Activated T-helper 1 cell treated with anti-CD3 and anti-CD28 coated beads, Interleukin-12 subunit alpha, Interleukin-12 subunit beta, Interleukin-2, Interleukin-4 antibody, amounts not matched to agents 30 ng/mL and 10 ng/mL and 1 ng/mL, durations not matched to agents 14 hours and 24 hours and 36 hours (primary cell): ENCODE measurements at regions not wholly inside any gene's neighbourhood (a gene's known extent, or its start where the extent isn't known, plus 50 kb on each side); places are given as distances from the start of the nearest gene placed in this dataset.

Source experiments
- DNase-seq: peaks from one replicate; pipeline ENCODE4 v3.0.0; 2021; ENCODE audit warnings: low spot score
- H3K27ac Mint-ChIP-seq: one replicate; pipeline ENCODE4 v1.8.0; 2021; ENCODE audit warnings: mild to moderate bottlenecking, mixed read lengths
- H3K27me3 Mint-ChIP-seq: one replicate; pipeline ENCODE4 v1.8.0; 2022; ENCODE audit warnings: mild to moderate bottlenecking, moderate library complexity, mixed read lengths; ENCODE audit not compliant: insufficient read depth
- H3K36me3 Mint-ChIP-seq: one replicate; pipeline ENCODE4 v1.8.0; 2021; ENCODE audit warnings: low read depth, mixed read lengths
- H3K4me1 Mint-ChIP-seq: one replicate; pipeline ENCODE4 v1.8.0; 2021; ENCODE audit warnings: low read depth, mixed read lengths
- H3K4me3 Mint-ChIP-seq: one replicate; pipeline ENCODE4 v1.8.0; 2021; ENCODE audit warnings: mild to moderate bottlenecking, moderate library complexity, mixed read lengths
- H3K9me3 Mint-ChIP-seq: one replicate; pipeline ENCODE4 v1.8.0; 2021; ENCODE audit warnings: mixed read lengths
- intact Hi-C: fragments of 100-400 bp; cut with micrococcal nuclease; formaldehyde crosslinking; loops from one replicate; pipeline ENCODE4 v1.15.1; 2024

DNA sequence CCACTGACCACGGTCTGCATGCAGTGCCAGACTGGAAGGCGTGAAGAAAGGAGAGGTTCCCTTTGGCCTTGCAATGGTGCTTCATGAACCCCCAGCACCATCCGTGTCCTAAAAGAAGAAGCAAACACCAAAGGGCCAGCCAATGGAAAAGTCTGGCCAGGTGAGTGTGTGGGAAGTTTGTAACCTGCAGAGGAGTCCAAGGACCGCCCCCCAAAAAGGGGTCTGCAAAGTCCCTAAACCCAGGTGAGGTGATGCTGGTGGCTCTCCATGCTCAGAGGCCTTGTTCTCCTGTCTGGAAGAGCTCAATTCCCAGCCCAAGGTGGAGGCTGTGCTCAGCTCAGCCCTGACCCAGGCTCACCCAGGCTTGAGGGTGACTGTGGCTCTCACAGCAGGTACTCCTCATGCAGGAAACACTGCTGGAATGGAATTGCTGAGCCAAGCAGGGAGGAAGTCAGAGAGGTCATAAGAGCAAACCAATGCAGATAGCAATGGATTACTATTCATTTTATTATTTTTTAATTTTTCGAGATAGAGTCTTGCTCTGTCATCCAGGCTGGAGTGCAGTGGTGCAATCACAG is 52.4 kb upstream of the NANOS1 start:
- Mint-ChIP-seq H3K4me3 (no peak overlapping the region), H3K4me1 (no peaks in the 10 kb centered on the region), H3K9me3 (peaks cover 3% of the 10 kb centered on the region), H3K27me3 (peaks cover 16% of the 10 kb centered on the region), H3K36me3 (no peaks in the 10 kb centered on the region), H3K27ac (no peak overlapping the region)
- intact Hi-C loops: no loop called here
- DNase-seq: no peak

GRCh38 chr10:118977835-118978234 is 51.7 kb upstream of the NANOS1 start:
- Mint-ChIP-seq H3K27ac (no peak overlapping the region), H3K4me3 (no peak overlapping the region), H3K27me3 (peaks cover 14% of the 10 kb centered on the region), H3K9me3 (peaks cover 3% of the 10 kb centered on the region), H3K4me1 (no peaks in the 10 kb centered on the region), H3K36me3 (no peaks in the 10 kb centered on the region)
- no peak for DNase-seq
- intact Hi-C loops: no loop called here

- intact Hi-C loops: no loop called here
- no peak for DNase-seq
- Mint-ChIP-seq H3K4me3 (no peak overlapping the region), H3K36me3 (no peaks in the 10 kb centered on the region), H3K9me3 (peaks cover 3% of the 10 kb centered on the region), H3K27ac (no peak overlapping the region), H3K4me1 (no peaks in the 10 kb centered on the region), H3K27me3 (peaks cover 7% of the 10 kb centered on the region)
Observed at GRCh38 chr10:118978316-118978997, 51.1 kb upstream of the NANOS1 start.

DNA sequence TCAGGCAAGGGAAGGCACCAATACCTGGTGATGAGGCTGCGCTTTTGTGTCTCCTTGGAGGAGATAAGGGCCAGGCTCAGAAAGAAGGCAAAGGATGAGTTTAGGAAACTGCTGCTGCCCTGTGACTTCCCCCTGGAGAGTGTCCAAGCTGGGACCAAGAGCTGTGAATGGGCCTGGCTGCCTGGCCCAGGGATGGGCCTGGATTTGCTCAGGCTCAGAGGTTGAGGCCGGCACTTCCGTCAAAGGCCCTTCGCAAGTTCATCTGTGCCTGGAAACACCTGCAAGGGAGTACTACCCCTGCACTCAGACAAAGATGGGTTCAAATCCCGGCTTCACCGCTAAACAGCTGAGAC is 50.5 kb upstream of the NANOS1 start:
- Mint-ChIP-seq H3K9me3 (no peaks in the 10 kb centered on the region), H3K27ac (no peak overlapping the region), H3K36me3 (no peaks in the 10 kb centered on the region), H3K4me1 (no peaks in the 10 kb centered on the region), H3K27me3 (peaks cover 5% of the 10 kb centered on the region), H3K4me3 (no peak overlapping the region)
- no peak for DNase-seq
- intact Hi-C loops: no loop called here

- no peaks in the 10 kb centered on the region for H3K27me3 Mint-ChIP-seq
- no peaks in the 10 kb centered on the region for H3K4me1 Mint-ChIP-seq
- intact Hi-C loops: no loop called here
- no peak overlapping the region for H3K27ac Mint-ChIP-seq
- peaks cover 3% of the 10 kb centered on the region for H3K9me3 Mint-ChIP-seq
- no peak overlapping the region for H3K4me3 Mint-ChIP-seq
- DNase-seq: no peak
- no peaks in the 10 kb centered on the region for H3K36me3 Mint-ChIP-seq
Observed at GRCh38 chr10:118979661-118980060, 49.9 kb upstream of the NANOS1 start.
